ENCODE measurements at regions not wholly inside any gene's neighbourhood (a gene's known extent, or its start where the extent isn't known, plus 50 kb on each side); places are given as distances from the start of the nearest gene placed in this dataset.
A peak's percentile ranks its signal among the peaks of the same experiment; 100 is the strongest.
"Not testable (repeated sequence)": the region's sequence is repeated elsewhere in the genome, so short reads cannot be mapped to it uniquely, and the experiment has no call there.

DNA sequence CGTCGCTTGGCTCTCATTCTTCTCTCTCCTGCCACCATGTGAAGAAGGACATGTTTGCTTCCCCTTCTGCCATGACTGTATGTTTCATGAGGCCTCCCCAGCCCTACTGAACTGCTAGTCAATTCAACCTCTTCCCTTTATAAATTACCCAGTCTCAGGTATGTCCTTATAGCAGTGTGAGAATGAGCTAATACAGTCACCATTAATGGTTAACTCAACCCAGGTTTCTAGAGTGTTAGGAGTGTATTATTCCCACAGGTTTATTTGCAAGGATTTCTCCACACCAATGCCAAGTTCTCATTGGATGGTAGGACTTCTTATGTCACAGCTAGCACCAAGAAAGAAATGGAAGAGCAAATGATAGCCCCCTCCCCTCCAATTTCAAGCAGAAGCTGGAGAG, 71.9 kb downstream of the DYNAP start:
- no peaks in the 10 kb centered on the region for H3K27me3 ChIP-seq (ENCODE audit: control insufficient read depth, insufficient read depth, low read length)
- no peak overlapping the region for H3K27ac ChIP-seq (ENCODE audit: low read length)
- H3K36me3 ChIP-seq (ENCODE audit: control insufficient read depth, insufficient read depth, low read length), result no peaks in the 10 kb centered on the region
- DNase-seq, result no peak
- WGBS (ENCODE audit: insufficient coverage, low lambda C conversion rate), result no CpG with 5 or more reads among the region's 2 CpGs
- no peak overlapping the region for H3K4me3 ChIP-seq (ENCODE audit: low read length)
- H3K9me3 ChIP-seq (ENCODE audit: control insufficient read depth, low read depth, low read length), result no peaks in the 10 kb centered on the region
- no peaks in the 10 kb centered on the region for H3K4me1 ChIP-seq (ENCODE audit: control insufficient read depth, insufficient read depth, low read length)

GRCh38 chr18:54669701-54670100, 78.7 kb downstream of the DYNAP start:
- not testable (repeated sequence) for H3K27me3 ChIP-seq (ENCODE audit: control insufficient read depth, insufficient read depth, low read length); H3K9me3 ChIP-seq (ENCODE audit: control insufficient read depth, low read depth, low read length); H3K4me1 ChIP-seq (ENCODE audit: control insufficient read depth, insufficient read depth, low read length); H3K27ac ChIP-seq (ENCODE audit: low read length); H3K4me3 ChIP-seq (ENCODE audit: low read length); DNase-seq; H3K36me3 ChIP-seq (ENCODE audit: control insufficient read depth, insufficient read depth, low read length)
- no CpG with 5 or more reads among the region's 15 CpGs for WGBS (ENCODE audit: insufficient coverage, low lambda C conversion rate)

- no peak overlapping the region for H3K27ac ChIP-seq (ENCODE audit: low read length)
- H3K27me3 ChIP-seq (ENCODE audit: control insufficient read depth, insufficient read depth, low read length), result no peaks in the 10 kb centered on the region
- no peaks in the 10 kb centered on the region for H3K9me3 ChIP-seq (ENCODE audit: control insufficient read depth, low read depth, low read length)
- H3K36me3 ChIP-seq (ENCODE audit: control insufficient read depth, insufficient read depth, low read length), result no peaks in the 10 kb centered on the region
- peaks cover 3% of the 10 kb centered on the region for H3K4me1 ChIP-seq (ENCODE audit: control insufficient read depth, insufficient read depth, low read length)
- H3K4me3 ChIP-seq (ENCODE audit: low read length), result no peak overlapping the region
- peak in 1 of 2 donors; percentile 21 for DNase-seq
- WGBS (ENCODE audit: insufficient coverage, low lambda C conversion rate), result no CpG with 5 or more reads among the region's 1 CpG
Observed at GRCh38 chr18:54671291-54671881, 80.3 kb downstream of the DYNAP start.

- H3K27ac ChIP-seq (ENCODE audit: low read length), result no peak overlapping the region
- H3K4me3 ChIP-seq (ENCODE audit: low read length), result no peak overlapping the region
- no peaks in the 10 kb centered on the region for H3K36me3 ChIP-seq (ENCODE audit: control insufficient read depth, insufficient read depth, low read length)
- 92% methylated on average over 2 of the region's 6 CpGs for WGBS (ENCODE audit: insufficient coverage, low lambda C conversion rate)
- H3K9me3 ChIP-seq (ENCODE audit: control insufficient read depth, low read depth, low read length), result no peaks in the 10 kb centered on the region
- peaks cover 3% of the 10 kb centered on the region for H3K4me1 ChIP-seq (ENCODE audit: control insufficient read depth, insufficient read depth, low read length)
- no peak for DNase-seq
- H3K27me3 ChIP-seq (ENCODE audit: control insufficient read depth, insufficient read depth, low read length), result no peaks in the 10 kb centered on the region
Observed at GRCh38 chr18:54672109-54672508, 81.1 kb downstream of the DYNAP start.

DNA sequence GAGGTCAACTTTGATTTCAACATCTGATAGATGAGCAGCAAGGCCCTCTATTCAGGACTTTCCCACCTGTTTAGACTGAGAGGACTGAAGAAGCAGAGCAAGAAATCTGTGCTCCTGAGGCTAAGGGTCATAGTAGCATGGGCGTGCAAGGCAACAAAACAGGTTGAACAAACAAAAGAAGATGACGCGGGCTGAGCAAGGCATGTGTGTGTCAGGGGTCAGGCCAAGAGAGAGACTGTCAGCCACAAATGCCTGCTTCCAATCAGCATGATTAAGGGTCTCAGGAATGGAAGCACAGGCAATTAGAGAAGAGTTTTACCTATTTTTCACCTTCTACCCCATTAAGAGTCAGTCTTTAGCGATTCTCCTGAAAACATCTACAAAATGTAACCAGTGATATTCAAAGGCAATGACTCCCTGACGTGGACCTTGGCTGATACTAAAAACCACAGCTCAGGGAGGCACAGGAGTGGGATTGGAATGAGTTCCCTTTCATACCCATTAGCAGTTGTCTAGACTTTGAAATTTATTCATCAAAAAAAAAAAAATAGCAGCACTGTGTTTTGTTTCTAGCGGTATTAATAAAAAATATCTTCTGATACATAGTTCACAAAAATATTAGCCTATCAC, 81.9 kb downstream of the DYNAP start:
- Histone ChIP-seq H3K4me3 (ENCODE audit: low read length) (no peak overlapping the region), H3K27me3 (ENCODE audit: control insufficient read depth, insufficient read depth, low read length) (no peaks in the 10 kb centered on the region), H3K27ac (ENCODE audit: low read length) (no peak overlapping the region), H3K4me1 (ENCODE audit: control insufficient read depth, insufficient read depth, low read length) (peaks cover 3% of the 10 kb centered on the region), H3K9me3 (ENCODE audit: control insufficient read depth, low read depth, low read length) (no peaks in the 10 kb centered on the region), H3K36me3 (ENCODE audit: control insufficient read depth, insufficient read depth, low read length) (no peaks in the 10 kb centered on the region)
- peak; percentile 30 to 63 for DNase-seq
- 33% methylated on average over 1 of the region's 6 CpGs for WGBS (ENCODE audit: insufficient coverage, low lambda C conversion rate)

DNA sequence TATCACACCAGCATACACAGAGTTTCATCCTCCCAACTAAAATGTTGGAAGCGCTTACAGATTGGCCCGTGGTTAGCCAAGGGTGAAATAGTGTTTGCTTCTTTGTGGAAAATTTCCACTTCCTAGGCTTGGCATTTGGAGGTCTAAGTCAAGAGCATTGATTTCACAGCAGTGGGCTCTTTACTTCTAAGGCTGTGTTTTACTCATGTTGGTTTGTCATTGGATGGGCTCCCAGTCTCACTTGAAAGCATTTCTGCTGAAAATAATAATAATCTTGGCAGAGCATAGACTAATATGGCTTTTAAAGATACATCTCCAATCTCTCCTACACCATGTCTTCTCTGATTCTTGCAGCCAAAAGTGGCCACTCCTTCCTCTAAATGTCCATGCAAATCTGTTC, 82.9 kb downstream of the DYNAP start:
- WGBS (ENCODE audit: insufficient coverage, low lambda C conversion rate), result no CpG with 5 or more reads among the region's 2 CpGs
- Histone ChIP-seq H3K4me1 (ENCODE audit: control insufficient read depth, insufficient read depth, low read length) (peaks cover 3% of the 10 kb centered on the region), H3K27ac (ENCODE audit: low read length) (no peak overlapping the region), H3K36me3 (ENCODE audit: control insufficient read depth, insufficient read depth, low read length) (no peaks in the 10 kb centered on the region), H3K4me3 (ENCODE audit: low read length) (no peak overlapping the region), H3K9me3 (ENCODE audit: control insufficient read depth, low read depth, low read length) (no peaks in the 10 kb centered on the region), H3K27me3 (ENCODE audit: control insufficient read depth, insufficient read depth, low read length) (no peaks in the 10 kb centered on the region)
- no peak for DNase-seq

- WGBS (ENCODE audit: insufficient coverage, low lambda C conversion rate), result no CpG with 5 or more reads among the region's 1 CpG
- Histone ChIP-seq H3K27me3 (ENCODE audit: control insufficient read depth, insufficient read depth, low read length) (no peaks in the 10 kb centered on the region), H3K36me3 (ENCODE audit: control insufficient read depth, insufficient read depth, low read length) (no peaks in the 10 kb centered on the region), H3K4me3 (ENCODE audit: low read length) (no peak overlapping the region), H3K4me1 (ENCODE audit: control insufficient read depth, insufficient read depth, low read length) (peaks cover 3% of the 10 kb centered on the region), H3K27ac (ENCODE audit: low read length) (no peak overlapping the region), H3K9me3 (ENCODE audit: control insufficient read depth, low read depth, low read length) (no peaks in the 10 kb centered on the region)
- no peak for DNase-seq
Observed at GRCh38 chr18:54675076-54675475, 84.0 kb downstream of the DYNAP start.

GRCh38 chr18:54679318-54680149, 88.5 kb downstream of the DYNAP start:
- no peak overlapping the region for H3K4me3 ChIP-seq (ENCODE audit: low read length)
- 33% methylated on average over 2 of the region's 4 CpGs for WGBS (ENCODE audit: insufficient coverage, low lambda C conversion rate)
- peak; percentile 35 to 63 for DNase-seq

GRCh38 chr18:54684784-54685183, 93.7 kb downstream of the DYNAP start:
- 67% methylated on average over 1 of the region's 6 CpGs for WGBS (ENCODE audit: insufficient coverage, low lambda C conversion rate)
- Histone ChIP-seq H3K27me3 (ENCODE audit: control insufficient read depth, insufficient read depth, low read length) (no peaks in the 10 kb centered on the region), H3K9me3 (ENCODE audit: control insufficient read depth, low read depth, low read length) (no peaks in the 10 kb centered on the region), H3K4me1 (ENCODE audit: control insufficient read depth, insufficient read depth, low read length) (no peaks in the 10 kb centered on the region), H3K4me3 (ENCODE audit: low read length) (no peak overlapping the region), H3K27ac (ENCODE audit: low read length) (no peak overlapping the region), H3K36me3 (ENCODE audit: control insufficient read depth, insufficient read depth, low read length) (no peaks in the 10 kb centered on the region)
- DNase-seq, result no peak

More at GRCh38 chr18:54679318-54680149, 88.5 kb downstream of the DYNAP start:
- Histone ChIP-seq H3K36me3 (ENCODE audit: control insufficient read depth, insufficient read depth, low read length) (no peaks in the 10 kb centered on the region), H3K27me3 (ENCODE audit: control insufficient read depth, insufficient read depth, low read length) (no peaks in the 10 kb centered on the region), H3K27ac (ENCODE audit: low read length) (no peak overlapping the region), H3K4me1 (ENCODE audit: control insufficient read depth, insufficient read depth, low read length) (no peaks in the 10 kb centered on the region), H3K9me3 (ENCODE audit: control insufficient read depth, low read depth, low read length) (no peaks in the 10 kb centered on the region)

- 95% methylated on average over 2 of the region's 2 CpGs for WGBS (ENCODE audit: insufficient coverage, low lambda C conversion rate)
- no peak overlapping the region for H3K4me3 ChIP-seq (ENCODE audit: low read length)
Observed at GRCh38 chr18:54689319-54689718, 98.3 kb downstream of the DYNAP start.

More at GRCh38 chr18:54689319-54689718, 98.3 kb downstream of the DYNAP start:
- H3K27me3 ChIP-seq (ENCODE audit: control insufficient read depth, insufficient read depth, low read length), result no peaks in the 10 kb centered on the region
- no peaks in the 10 kb centered on the region for H3K4me1 ChIP-seq (ENCODE audit: control insufficient read depth, insufficient read depth, low read length)
- no peaks in the 10 kb centered on the region for H3K9me3 ChIP-seq (ENCODE audit: control insufficient read depth, low read depth, low read length)
- no peaks in the 10 kb centered on the region for H3K36me3 ChIP-seq (ENCODE audit: control insufficient read depth, insufficient read depth, low read length)
- H3K27ac ChIP-seq (ENCODE audit: low read length), result no peak overlapping the region
- no peak for DNase-seq
